H9 (cell line): ENCODE measurements at regions not wholly inside any gene's neighbourhood (a gene's known extent, or its start where the extent isn't known, plus 50 kb on each side); places are given as distances from the start of the nearest gene placed in this dataset.

Experiments used
- DNase-seq: peaks from one replicate; pipeline ENCODE4 v3.0.0-alpha.2; 2017
- H2AFZ ChIP-seq: one replicate; pipeline ENCODE4 v1.6.1; 2013; ENCODE audit warnings: mild to moderate bottlenecking, low read length, control low read depth, moderate library complexity
- H2AK5ac ChIP-seq: 2 replicates; pipeline ENCODE4 v1.6.1; 2013; ENCODE audit warnings: low read length, control low read depth, mixed read lengths; ENCODE audit not compliant: insufficient read length
- H2BK120ac ChIP-seq: one replicate; pipeline ENCODE4 v1.6.1; 2013; ENCODE audit warnings: low read depth, mild to moderate bottlenecking, low read length, control low read depth, inconsistent platforms; ENCODE audit not compliant: poor library complexity, severe bottlenecking
- H2BK12ac ChIP-seq: 2 replicates; pipeline ENCODE4 v1.6.1; 2013; ENCODE audit warnings: low read length, control low read depth, mixed read lengths, low read depth; ENCODE audit not compliant: insufficient read length
- H2BK15ac ChIP-seq: 2 replicates; pipeline ENCODE4 v1.6.1; 2013; ENCODE audit warnings: low read depth, low read length, control low read depth
- H2BK20ac ChIP-seq: one replicate; pipeline ENCODE4 v1.6.1; 2013; ENCODE audit warnings: low read depth, mild to moderate bottlenecking, low read length, control low read depth, inconsistent platforms; ENCODE audit not compliant: poor library complexity, severe bottlenecking
- H2BK5ac ChIP-seq: 2 replicates; pipeline ENCODE4 v1.6.1; 2013; ENCODE audit warnings: low read length, control low read depth, mixed read lengths; ENCODE audit not compliant: insufficient read length
- H3K14ac ChIP-seq: 2 replicates; pipeline ENCODE4 v1.6.1; 2013; ENCODE audit warnings: low read length, control low read depth; ENCODE audit not compliant: insufficient read depth
- H3K18ac ChIP-seq: 2 replicates; pipeline ENCODE4 v1.6.1; 2013; ENCODE audit warnings: low read depth, mild to moderate bottlenecking, mixed read lengths, low read length, control low read depth; ENCODE audit not compliant: insufficient read length
- H3K23ac ChIP-seq: 2 replicates; pipeline ENCODE4 v1.6.1; 2013; ENCODE audit warnings: low read length, control low read depth, mixed read lengths, low read depth; ENCODE audit not compliant: insufficient read length
- H3K23me2 ChIP-seq: 2 replicates; pipeline ENCODE4 v1.6.1; 2013; ENCODE audit warnings: low read depth, mild to moderate bottlenecking, mixed read lengths, low read length, control low read depth; ENCODE audit not compliant: insufficient read length, poor library complexity, severe bottlenecking
- H3K27ac ChIP-seq: 2 replicates; pipeline ENCODE4 v1.5.1; 2013; ENCODE audit warnings: low read length, control low read depth, mixed read lengths, low read depth; ENCODE audit not compliant: insufficient read length
- H3K27me3 ChIP-seq: 2 replicates; pipeline ENCODE4 v1.6.1; 2013; ENCODE audit warnings: low read length, control low read depth, inconsistent platforms; ENCODE audit not compliant: insufficient read depth
- H3K4ac ChIP-seq: 2 replicates; pipeline ENCODE4 v1.6.1; 2013; ENCODE audit warnings: low read depth, mild to moderate bottlenecking, control low read depth, inconsistent platforms, low read length, moderate library complexity
- H3K4me1 ChIP-seq: 2 replicates; pipeline ENCODE4 v1.6.1; 2013; ENCODE audit warnings: low read length, control low read depth, inconsistent platforms; ENCODE audit not compliant: insufficient read depth
- H3K4me2 ChIP-seq: 2 replicates; pipeline ENCODE4 v1.6.1; 2013; ENCODE audit warnings: low read length, control low read depth, mixed read lengths; ENCODE audit not compliant: insufficient read length, insufficient read depth
- H3K56ac ChIP-seq: 2 replicates; pipeline ENCODE4 v1.6.1; 2013; ENCODE audit warnings: low read depth, mild to moderate bottlenecking, mixed read lengths, low read length, control low read depth; ENCODE audit not compliant: insufficient read length
- H3K79me1 ChIP-seq: 2 replicates; pipeline ENCODE4 v1.6.1; 2013; ENCODE audit warnings: low read depth, mild to moderate bottlenecking, moderate library complexity, low read length, control low read depth, inconsistent platforms; ENCODE audit not compliant: insufficient read depth, poor library complexity, severe bottlenecking
- H3K79me2 ChIP-seq: 2 replicates; pipeline ENCODE4 v1.6.1; 2013; ENCODE audit warnings: low read length, control low read depth, inconsistent platforms; ENCODE audit not compliant: insufficient read depth
- H3K9ac ChIP-seq: 2 replicates; pipeline ENCODE4 v1.6.1; 2013; ENCODE audit warnings: low read length, control low read depth, mixed read lengths; ENCODE audit not compliant: insufficient read length; ENCODE audit errors: extremely low read depth
- H3K9me3 ChIP-seq: one replicate; pipeline ENCODE4 v1.6.1; 2013; ENCODE audit warnings: low read depth, low read length, inconsistent platforms; ENCODE audit not compliant: control insufficient read depth
- H3T11ph ChIP-seq: one replicate; pipeline ENCODE4 v1.6.1; 2013; ENCODE audit warnings: mild to moderate bottlenecking, low read length, control low read depth, inconsistent platforms
- H4K20me1 ChIP-seq: one replicate; pipeline ENCODE4 v1.6.1; 2013; ENCODE audit not compliant: control insufficient read depth, insufficient read length, insufficient read depth
- H4K5ac ChIP-seq: 2 replicates; pipeline ENCODE4 v1.6.1; 2013; ENCODE audit warnings: low read depth, mild to moderate bottlenecking, mixed read lengths, low read length, control low read depth; ENCODE audit not compliant: insufficient read length
- H4K8ac ChIP-seq: replicated peaks from 2 replicates; pipeline ENCODE4 v1.6.1; 2013; ENCODE audit warnings: low read length, control low read depth, mixed read lengths, low read depth; ENCODE audit not compliant: insufficient read length
- H4K91ac ChIP-seq: 2 replicates; pipeline ENCODE4 v1.6.1; 2013; ENCODE audit warnings: low read depth, mild to moderate bottlenecking, moderate library complexity, mixed read lengths, low read length, control low read depth; ENCODE audit not compliant: insufficient read length
- H3K27ac Mint-ChIP-seq, 3 experiments: 2 replicates in 2 of 3; 3 replicates in 1 of 3; pipeline ENCODE4 v1.8.0; 2020 to 2021; ENCODE audit warnings: mixed read lengths in 3 of 3, mild to moderate bottlenecking in 1 of 3, moderate library complexity in 1 of 3
- H3K27me3 Mint-ChIP-seq: 2 replicates; pipeline ENCODE4 v1.8.0; 2021; ENCODE audit warnings: low read depth, mild to moderate bottlenecking, moderate library complexity, mixed read lengths
- H3K36me3 Mint-ChIP-seq, 3 experiments: 2 replicates in 2 of 3; 3 replicates in 1 of 3; pipeline ENCODE4 v1.8.0; 2020 to 2021; ENCODE audit warnings: low read depth in 3 of 3, mixed read lengths in 3 of 3; ENCODE audit not compliant: insufficient read depth in 1 of 3
- H3K4me1 Mint-ChIP-seq, 2 experiments: 2 replicates each; pipeline ENCODE4 v1.8.0; 2020; ENCODE audit warnings: mixed read lengths in 2 of 2
- H3K4me3 Mint-ChIP-seq, 2 experiments: 2 replicates in 1 of 2; 3 replicates in 1 of 2; pipeline ENCODE4 v1.8.0; 2020 to 2021; ENCODE audit warnings: mild to moderate bottlenecking in 2 of 2, mixed read lengths in 2 of 2, moderate library complexity in 1 of 2
- H3K9me3 Mint-ChIP-seq, 2 experiments: 2 replicates in 1 of 2; 3 replicates in 1 of 2; pipeline ENCODE4 v1.8.0; 2020; ENCODE audit warnings: mild to moderate bottlenecking in 2 of 2, mixed read lengths in 2 of 2, moderate library complexity in 1 of 2
- CTCF ChIP-seq: fragments of 200-600 bp; sonication (generic); conservative IDR thresholded peaks from 3 replicates; pipeline ENCODE4 v1.8.0; 2021; ENCODE audit warnings: antibody characterized with exemption, mild to moderate bottlenecking
- WGBS: extraction: QIAGEN DNeasy Blood & Tissue Kit; methylation state at CpG from one replicate; pipeline ENCODE4 v1.1.7; 2013; ENCODE audit warnings: missing lambda C conversion rate, low lambda C conversion rate, mixed read lengths; ENCODE audit not compliant: insufficient read length; ENCODE audit errors: extremely low coverage; 5-methylcytosine and 5-hydroxymethylcytosine counted together

GRCh38 chr2:183456177-183456576 is 331.9 kb downstream of the NUP35 start:
- H3K79me2 ChIP-seq = no peaks in the 10 kb centered on the region
- H3K9me3 ChIP-seq = no peaks in the 10 kb centered on the region
- H3K4me2 ChIP-seq = no peak overlapping the region
- H3K4me1 ChIP-seq = no peaks in the 10 kb centered on the region
- no CpG with 5 or more reads among the region's 4 CpGs for WGBS
- H3K27me3 ChIP-seq = no peaks in the 10 kb centered on the region
- no peak overlapping the region for H3K23ac ChIP-seq
- H2AK5ac ChIP-seq = no peak overlapping the region
- no peak overlapping the region for H3T11ph ChIP-seq
- H3K23me2 ChIP-seq = no peaks in the 10 kb centered on the region
- Mint-ChIP-seq H3K27ac (no peak overlapping the region), H3K27me3 (0 out of 2 replicates have a peak, but pooled peaks cover 2% of the 10 kb centered on the region), H3K36me3 (peaks cover 4 to 9% (median 5%) of the 10 kb centered on the region in 3 experiments; a peak in 6 of 7 replicates), H3K4me1 (peaks cover 7 to 9% of the 10 kb centered on the region in 2 experiments; a peak in 3 of 4 replicates), H3K4me3 (no peak overlapping the region), H3K9me3 (peaks cover 10 to 11% of the 10 kb centered on the region in 2 experiments; a peak in 4 of 5 replicates)
- H2BK12ac ChIP-seq = no peak overlapping the region
- H2BK15ac ChIP-seq = no peak overlapping the region
- H3K4ac ChIP-seq = no peak overlapping the region
- H4K20me1 ChIP-seq = no peaks in the 10 kb centered on the region
- H4K8ac ChIP-seq = no peak overlapping the region
- DNase-seq = no peak
- H3K56ac ChIP-seq = no peak overlapping the region
- no peak overlapping the region for H2AFZ ChIP-seq
- no peak overlapping the region for H2BK20ac ChIP-seq
- no peak overlapping the region for H3K9ac ChIP-seq
- H4K91ac ChIP-seq = no peak overlapping the region
- no peak for TF ChIP-seq CTCF
- H2BK5ac ChIP-seq = no peak overlapping the region
- H3K14ac ChIP-seq = no peak overlapping the region
- H3K18ac ChIP-seq = no peak overlapping the region
- no peaks in the 10 kb centered on the region for H3K79me1 ChIP-seq
- H2BK120ac ChIP-seq = no peak overlapping the region
- no peak overlapping the region for H4K5ac ChIP-seq
- H3K27ac ChIP-seq = no peak overlapping the region
